Esophagus squamous epithelium (tissue), 4 donors: ENCODE measurements at regions not wholly inside any gene's neighbourhood (a gene's known extent, or its start where the extent isn't known, plus 50 kb on each side); places are given as distances from the start of the nearest gene placed in this dataset.
"Not testable (repeated sequence)": the region's sequence is repeated elsewhere in the genome, so short reads cannot be mapped to it uniquely, and the experiment has no call there.

ENCODE experiments used
- POLR2A ChIP-seq, 4 donors: fragments of 450-650 bp; IDR thresholded peaks; one replicate each; pipeline ENCODE4 v1.6.1; 2017; ENCODE audit warnings: antibody characterized with exemption in 4 of 4, mild to moderate bottlenecking in 4 of 4, moderate library complexity in 3 of 4
- TF ChIP-seq, protein P1 (sequence below), 6 experiments: fragments of 450-650 bp in 4 of 6; fragments of 200-600 bp in 2 of 6; sonication (generic) in 2 of 6; IDR thresholded peaks; one replicate each; pipeline ENCODE4 v1.5.1; 2016 to 2019; ENCODE audit warnings: antibody characterized with exemption in 6 of 6, mild to moderate bottlenecking in 4 of 6, moderate library complexity in 4 of 6

DNA sequence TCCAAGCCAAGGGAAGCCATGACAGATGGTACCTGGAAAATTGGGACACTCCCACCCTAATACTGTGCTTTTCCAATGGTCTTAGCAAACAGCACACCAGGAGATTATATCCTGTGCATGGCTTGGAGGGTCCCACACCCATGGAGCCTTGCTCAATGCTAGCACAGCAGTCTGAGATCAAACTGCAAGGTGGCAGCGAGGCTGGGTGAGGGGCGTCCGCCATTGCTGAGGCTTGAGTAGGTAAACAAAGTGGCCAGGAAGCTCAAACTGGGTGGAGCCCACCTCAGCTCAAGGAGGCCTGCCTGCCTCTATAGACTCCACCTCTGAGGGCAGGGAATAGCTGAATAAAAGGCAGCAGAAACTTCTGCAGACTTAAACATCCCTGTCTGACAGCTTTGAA lies 124.9 kb upstream of the TMEM260 start:
- TF ChIP-seq, protein P1, sequence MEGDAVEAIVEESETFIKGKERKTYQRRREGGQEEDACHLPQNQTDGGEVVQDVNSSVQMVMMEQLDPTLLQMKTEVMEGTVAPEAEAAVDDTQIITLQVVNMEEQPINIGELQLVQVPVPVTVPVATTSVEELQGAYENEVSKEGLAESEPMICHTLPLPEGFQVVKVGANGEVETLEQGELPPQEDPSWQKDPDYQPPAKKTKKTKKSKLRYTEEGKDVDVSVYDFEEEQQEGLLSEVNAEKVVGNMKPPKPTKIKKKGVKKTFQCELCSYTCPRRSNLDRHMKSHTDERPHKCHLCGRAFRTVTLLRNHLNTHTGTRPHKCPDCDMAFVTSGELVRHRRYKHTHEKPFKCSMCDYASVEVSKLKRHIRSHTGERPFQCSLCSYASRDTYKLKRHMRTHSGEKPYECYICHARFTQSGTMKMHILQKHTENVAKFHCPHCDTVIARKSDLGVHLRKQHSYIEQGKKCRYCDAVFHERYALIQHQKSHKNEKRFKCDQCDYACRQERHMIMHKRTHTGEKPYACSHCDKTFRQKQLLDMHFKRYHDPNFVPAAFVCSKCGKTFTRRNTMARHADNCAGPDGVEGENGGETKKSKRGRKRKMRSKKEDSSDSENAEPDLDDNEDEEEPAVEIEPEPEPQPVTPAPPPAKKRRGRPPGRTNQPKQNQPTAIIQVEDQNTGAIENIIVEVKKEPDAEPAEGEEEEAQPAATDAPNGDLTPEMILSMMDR (IDR thresholded peaks at IDR 0.05): not testable (repeated sequence)
- TF ChIP-seq POLR2A (IDR thresholded peaks at IDR 0.05): not testable (repeated sequence)
